Stimulated activated CD8-positive, alpha-beta memory T cell treated with anti-CD3 and anti-CD28 coated beads, Interleukin-4, amount 100 ng/mL, for 24 hours (primary cell): ENCODE measurements at regions not wholly inside any gene's neighbourhood (a gene's known extent, or its start where the extent isn't known, plus 50 kb on each side); places are given as distances from the start of the nearest gene placed in this dataset.
"Not testable (repeated sequence)": the region's sequence is repeated elsewhere in the genome, so short reads cannot be mapped to it uniquely, and the experiment has no call there.

Experiments used
- DNase-seq: peaks from one replicate; pipeline ENCODE4 v3.0.0-alpha.2; 2020; ENCODE audit warnings: low read depth

- DNase-seq = no peak
Observed at GRCh38 chr4:101670370-101670769, 120.2 kb upstream of the BANK1 start.

- DNase-seq = no peak
Observed at GRCh38 chr4:101669832-101670188, 120.7 kb upstream of the BANK1 start.

- DNase-seq = no peak
Observed at GRCh38 chr4:101669138-101669831, 121.2 kb upstream of the BANK1 start.

GRCh38 chr4:101667348-101667747 is 123.2 kb upstream of the BANK1 start:
- no peak for DNase-seq

GRCh38 chr4:101660607-101661006 is 129.9 kb upstream of the BANK1 start:
- DNase-seq = no peak

- DNase-seq = no peak
Observed at GRCh38 chr4:101655857-101656256, 134.7 kb upstream of the BANK1 start.

GRCh38 chr4:101655005-101655404 is 135.5 kb upstream of the BANK1 start:
- DNase-seq = no peak

- no peak for DNase-seq
Observed at GRCh38 chr4:101651778-101652177, 138.8 kb upstream of the BANK1 start.

- DNase-seq = no peak
Observed at GRCh38 chr4:101649790-101650515, 140.6 kb upstream of the BANK1 start.

GRCh38 chr4:101647710-101648034 is 142.9 kb upstream of the BANK1 start:
- DNase-seq = no peak

- no peak for DNase-seq
Observed at GRCh38 chr4:101644516-101644915, 146.0 kb upstream of the BANK1 start.

GRCh38 chr4:101643186-101643837 is 147.2 kb upstream of the BANK1 start:
- DNase-seq = no peak

- not testable (repeated sequence) for DNase-seq
Observed at GRCh38 chr4:101632766-101633165, 157.8 kb upstream of the BANK1 start.

- DNase-seq = no peak
Observed at GRCh38 chr4:101630319-101630986, 160.1 kb upstream of the BANK1 start.

GRCh38 chr4:101621120-101621519 is 169.4 kb upstream of the BANK1 start:
- no peak for DNase-seq

GRCh38 chr4:101615652-101616051 is 174.9 kb upstream of the BANK1 start:
- no peak for DNase-seq

GRCh38 chr4:101606989-101607388 is 183.5 kb upstream of the BANK1 start:
- DNase-seq = not testable (repeated sequence)

- no peak for DNase-seq
Observed at GRCh38 chr4:101604976-101605375, 185.6 kb upstream of the BANK1 start.

- DNase-seq = no peak
Observed at GRCh38 chr4:101600287-101600686, 190.2 kb upstream of the BANK1 start.

- DNase-seq = no peak
Observed at GRCh38 chr4:101599620-101600019, 190.9 kb upstream of the BANK1 start.

- no peak for DNase-seq
Observed at GRCh38 chr4:101596781-101597552, 193.6 kb upstream of the BANK1 start.

- DNase-seq = no peak
Observed at GRCh38 chr4:101594588-101594987, 195.9 kb upstream of the BANK1 start.
